Sigmoid colon (tissue), 6 donors: ENCODE measurements at regions not wholly inside any gene's neighbourhood (a gene's known extent, or its start where the extent isn't known, plus 50 kb on each side); places are given as distances from the start of the nearest gene placed in this dataset.

Experiments
- DNase-seq: peaks from one replicate; pipeline ENCODE4 v3.0.0-alpha.2; 2019
- H3K27ac ChIP-seq, 4 donors: fragments of 200-600 bp; sonication (generic); one replicate each; pipeline ENCODE4 v1.5.1; 2016 to 2019; ENCODE audit warnings: mild to moderate bottlenecking in 1 of 4
- H3K27me3 ChIP-seq, 3 donors: fragments of 200-600 bp; sonication (generic); one replicate each; pipeline ENCODE4 v1.5.1; 2019; ENCODE audit warnings: mild to moderate bottlenecking in 1 of 3
- H3K36me3 ChIP-seq, 4 donors: fragments of 200-600 bp; sonication (generic); one replicate each; pipeline ENCODE4 v1.5.1; 2016 to 2019
- H3K4me1 ChIP-seq, 4 donors: fragments of 200-600 bp; sonication (generic); one replicate each; pipeline ENCODE4 v1.5.1; 2017 to 2019
- H3K4me3 ChIP-seq, 4 donors: fragments of 200-600 bp; sonication (generic); one replicate each; pipeline ENCODE4 v1.5.1; 2017 to 2019; ENCODE audit warnings: mild to moderate bottlenecking in 2 of 4, moderate library complexity in 1 of 4
- H3K9me3 ChIP-seq, 4 donors: fragments of 200-600 bp in 3 of 4; sonication (generic) in 3 of 4; one replicate each; pipeline versions ENCODE4 v1.5.1 to v1.6.1; 2013 to 2019
- EP300 ChIP-seq, 4 donors: sonication (generic); formaldehyde crosslinking; IDR thresholded peaks; one replicate each; pipeline ENCODE4 v1.6.1; 2017; ENCODE audit warnings: antibody characterized with exemption in 4 of 4
- POLR2A ChIP-seq, 2 donors: fragments of 450-650 bp; IDR thresholded peaks; one replicate each; pipeline ENCODE4 v1.6.1; 2016; ENCODE audit warnings: antibody characterized with exemption in 2 of 2, mild to moderate bottlenecking in 2 of 2, moderate library complexity in 2 of 2
- POLR2AphosphoS5 ChIP-seq, 4 donors: sonication (generic); formaldehyde crosslinking; IDR thresholded peaks; one replicate each; pipeline ENCODE4 v1.6.1; 2017; ENCODE audit warnings: antibody characterized with exemption in 4 of 4
- WGBS, 2 donors: extraction: QIAGEN DNeasy Blood & Tissue Kit; methylation state at CpG; one replicate each; pipeline ENCODE4 v1.1.7; 2013; 5-methylcytosine and 5-hydroxymethylcytosine counted together
- intact Hi-C: fragments of 100-400 bp; cut with DNase I; formaldehyde crosslinking; loops from one replicate; pipeline ENCODE4 v1.15.1; 2023
- TF ChIP-seq, protein P1 (sequence below), 4 experiments: fragments of 450-650 bp in 3 of 4; fragments of 200-600 bp in 1 of 4; IDR thresholded peaks; one replicate each; pipeline ENCODE4 v1.5.1; 2016 to 2019; ENCODE audit warnings: antibody characterized with exemption in 4 of 4, mild to moderate bottlenecking in 3 of 4, moderate library complexity in 2 of 4
- donor health status: healthy with polysubstance abuse.
- donor health status: healthy.

DNA sequence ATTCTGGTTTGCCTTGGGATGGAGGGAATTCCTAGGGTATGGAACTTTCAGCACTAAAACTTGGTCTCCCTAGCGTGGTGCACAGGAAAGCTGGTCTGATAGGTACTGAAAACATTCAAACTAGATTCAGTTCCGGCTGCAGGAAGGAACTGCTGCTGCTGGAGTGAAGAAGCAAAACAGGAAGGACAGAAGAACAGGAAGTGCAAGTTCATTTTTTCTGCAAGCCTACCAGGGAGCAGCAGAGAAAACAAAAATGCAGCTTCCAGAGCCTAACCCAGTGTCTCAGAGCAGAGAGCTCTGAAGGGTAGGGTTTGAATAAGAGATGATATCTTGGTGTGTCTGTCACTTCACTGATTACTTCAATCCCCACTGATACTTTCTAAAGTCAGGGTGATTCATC is 165.2 kb downstream of the VRK1 start:
- no peak for DNase-seq
- Histone ChIP-seq H3K36me3 (no peaks in the 10 kb centered on the region), H3K27ac (no peak overlapping the region), H3K27me3 (no peaks in the 10 kb centered on the region), H3K4me3 (no peak overlapping the region), H3K9me3 (peaks cover 0 to 4% (median under 1%) of the 10 kb centered on the region in 4 donors), H3K4me1 (no peaks in the 10 kb centered on the region)
- intact Hi-C loops, result no loop called here
- 42 to 76% methylated on average over 2 of the region's 2 CpGs for WGBS, 2 donors
- TF ChIP-seq, protein P1, sequence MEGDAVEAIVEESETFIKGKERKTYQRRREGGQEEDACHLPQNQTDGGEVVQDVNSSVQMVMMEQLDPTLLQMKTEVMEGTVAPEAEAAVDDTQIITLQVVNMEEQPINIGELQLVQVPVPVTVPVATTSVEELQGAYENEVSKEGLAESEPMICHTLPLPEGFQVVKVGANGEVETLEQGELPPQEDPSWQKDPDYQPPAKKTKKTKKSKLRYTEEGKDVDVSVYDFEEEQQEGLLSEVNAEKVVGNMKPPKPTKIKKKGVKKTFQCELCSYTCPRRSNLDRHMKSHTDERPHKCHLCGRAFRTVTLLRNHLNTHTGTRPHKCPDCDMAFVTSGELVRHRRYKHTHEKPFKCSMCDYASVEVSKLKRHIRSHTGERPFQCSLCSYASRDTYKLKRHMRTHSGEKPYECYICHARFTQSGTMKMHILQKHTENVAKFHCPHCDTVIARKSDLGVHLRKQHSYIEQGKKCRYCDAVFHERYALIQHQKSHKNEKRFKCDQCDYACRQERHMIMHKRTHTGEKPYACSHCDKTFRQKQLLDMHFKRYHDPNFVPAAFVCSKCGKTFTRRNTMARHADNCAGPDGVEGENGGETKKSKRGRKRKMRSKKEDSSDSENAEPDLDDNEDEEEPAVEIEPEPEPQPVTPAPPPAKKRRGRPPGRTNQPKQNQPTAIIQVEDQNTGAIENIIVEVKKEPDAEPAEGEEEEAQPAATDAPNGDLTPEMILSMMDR (IDR thresholded peaks at IDR 0.05), result no peak
- no peak for TF ChIP-seq POLR2AphosphoS5 (IDR thresholded peaks at IDR 0.05)
- no peak for TF ChIP-seq EP300 (IDR thresholded peaks at IDR 0.05)
- no peak for TF ChIP-seq POLR2A (IDR thresholded peaks at IDR 0.05)

DNA sequence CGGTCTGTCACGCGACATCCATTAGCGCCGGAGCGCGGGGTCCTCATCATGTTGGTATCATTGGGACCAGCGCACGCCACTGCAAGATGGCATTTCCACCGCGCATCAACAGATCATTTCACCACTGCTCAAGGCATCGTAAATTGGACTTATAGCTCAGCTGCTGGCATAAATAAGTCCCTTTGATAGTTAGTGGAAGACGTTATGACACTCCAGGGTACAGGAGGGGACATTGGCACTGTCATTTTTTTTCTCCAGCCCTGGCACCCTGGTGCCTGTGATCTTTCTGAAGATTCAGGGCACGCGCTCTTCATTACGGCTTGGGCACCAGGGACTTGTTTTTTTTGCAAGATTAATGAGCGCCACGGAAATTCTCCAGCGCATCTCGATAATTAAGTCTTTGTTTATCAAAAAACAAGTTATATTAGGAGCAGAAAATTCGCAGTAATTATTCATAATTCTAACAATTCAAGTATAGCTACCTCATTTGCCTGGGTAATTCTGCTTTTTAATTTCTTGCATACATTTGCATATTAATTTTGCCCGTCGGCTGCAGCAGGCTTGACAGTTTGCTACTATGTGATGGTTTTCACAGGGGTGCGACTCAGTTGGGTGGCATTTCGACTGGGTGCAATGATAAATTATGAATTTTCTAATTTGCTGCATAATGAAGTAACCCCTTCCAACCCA is 167.7 kb downstream of the VRK1 start:
- no peak overlapping the region for H3K4me3 ChIP-seq
- no peaks in the 10 kb centered on the region for H3K36me3 ChIP-seq
- intact Hi-C loops, result no loop called here

GRCh38 chr14:96965885-96966595 is 168.9 kb downstream of the VRK1 start:
- TF ChIP-seq EP300 (IDR thresholded peaks at IDR 0.05) (no peak), POLR2AphosphoS5 (IDR thresholded peaks at IDR 0.05) (no peak), POLR2A (IDR thresholded peaks at IDR 0.05) (no peak)
- TF ChIP-seq, protein P1 (IDR thresholded peaks at IDR 0.05), result no peak
- Histone ChIP-seq H3K27ac (no peak overlapping the region), H3K36me3 (no peaks in the 10 kb centered on the region), H3K4me3 (no peak overlapping the region), H3K4me1 (no peaks in the 10 kb centered on the region), H3K27me3 (no peaks in the 10 kb centered on the region), H3K9me3 (peaks cover 0 to 1% (median 0%) of the 10 kb centered on the region in 4 donors)
- WGBS, 2 donors, result 83 to 85% methylated on average over 11 of the region's 11 CpGs
- no peak for DNase-seq
- intact Hi-C loops, result no loop called here

More for the DNA sequence above, 167.7 kb downstream of the VRK1 start:
- WGBS, 2 donors, result 95 to 96% methylated on average over 25 of the region's 25 CpGs
- no peak overlapping the region for H3K27ac ChIP-seq
- no peak for DNase-seq
- peaks cover 0 to 4% (median under 1%) of the 10 kb centered on the region in 4 donors for H3K9me3 ChIP-seq
- H3K27me3 ChIP-seq, result no peaks in the 10 kb centered on the region
- H3K4me1 ChIP-seq, result no peaks in the 10 kb centered on the region
- TF ChIP-seq EP300 (IDR thresholded peaks at IDR 0.05) (no peak), POLR2AphosphoS5 (IDR thresholded peaks at IDR 0.05) (no peak), POLR2A (IDR thresholded peaks at IDR 0.05) (no peak)

DNA sequence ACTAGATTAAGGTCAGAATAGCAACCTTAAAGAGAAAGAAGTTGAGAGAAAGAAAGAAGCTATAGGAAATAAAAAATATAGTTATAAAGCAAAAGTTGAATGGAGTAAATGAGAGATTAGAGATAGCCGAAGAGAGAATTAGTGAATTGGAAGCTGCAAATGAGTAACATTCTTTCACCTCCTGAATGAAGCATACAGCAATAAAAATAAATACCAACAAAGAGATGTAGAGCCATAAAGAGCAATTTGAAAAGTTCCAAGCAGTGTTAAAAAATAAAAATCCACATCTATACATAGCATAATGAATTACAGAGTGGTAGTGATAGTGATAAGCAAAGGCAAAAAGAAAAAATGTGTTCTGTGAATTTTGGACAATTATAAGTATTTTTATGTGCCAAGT is 177.9 kb downstream of the VRK1 start:
- Histone ChIP-seq H3K27me3 (no peaks in the 10 kb centered on the region), H3K27ac (no peak overlapping the region), H3K4me1 (no peaks in the 10 kb centered on the region), H3K4me3 (no peak overlapping the region), H3K9me3 (peaks cover 0 to 10% (median 6%) of the 10 kb centered on the region in 4 donors), H3K36me3 (no peaks in the 10 kb centered on the region)
- DNase-seq, result no peak
- 94 to 99% methylated on average over 1 of the region's 1 CpG for WGBS, 2 donors
- intact Hi-C loops, result no loop called here
- TF ChIP-seq POLR2AphosphoS5 (IDR thresholded peaks at IDR 0.05), result no peak
- TF ChIP-seq EP300 (IDR thresholded peaks at IDR 0.05), result no peak
- TF ChIP-seq, protein P1 (IDR thresholded peaks at IDR 0.05), result no peak
- no peak for TF ChIP-seq POLR2A (IDR thresholded peaks at IDR 0.05)

DNA sequence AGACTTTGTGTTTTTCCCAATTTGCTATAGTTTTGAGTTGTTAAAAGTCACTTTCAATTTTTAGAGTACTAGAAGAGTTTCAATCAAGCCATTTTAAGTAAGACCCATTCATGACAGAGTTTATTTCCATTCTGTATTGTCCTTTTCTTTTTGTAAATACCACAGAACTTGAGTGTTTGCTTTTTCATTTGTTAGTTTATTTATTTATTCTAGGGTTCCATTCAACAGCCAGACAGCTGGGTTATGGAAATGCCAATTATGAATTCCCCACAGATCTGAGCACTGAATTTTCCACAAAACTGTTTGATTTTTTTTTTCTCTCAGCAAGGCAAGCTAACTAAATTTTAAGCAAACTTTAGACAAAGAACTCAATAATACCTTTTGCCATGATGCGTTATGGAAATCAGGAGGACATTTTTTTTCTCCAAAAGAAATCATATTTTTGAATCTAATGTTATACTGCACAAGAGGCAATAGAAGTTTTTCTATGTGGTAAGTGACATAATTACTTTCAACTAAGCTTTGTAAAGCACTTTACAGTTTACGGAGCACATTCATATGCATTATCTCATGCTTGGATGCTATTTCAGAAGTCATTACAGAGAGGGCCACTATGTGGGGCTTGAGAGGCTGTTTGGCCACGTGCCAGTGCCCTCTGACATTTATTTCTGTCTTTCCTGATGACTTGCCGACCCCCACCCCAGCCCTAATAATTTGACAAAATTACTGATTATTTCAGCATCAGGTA is 181.5 kb downstream of the VRK1 start:
- no peak for DNase-seq
- no peaks in the 10 kb centered on the region for H3K36me3 ChIP-seq
- no peaks in the 10 kb centered on the region for H3K27me3 ChIP-seq
- H3K4me1 ChIP-seq, result no peaks in the 10 kb centered on the region
- TF ChIP-seq, protein P1 (IDR thresholded peaks at IDR 0.05), result no peak
- TF ChIP-seq POLR2A (IDR thresholded peaks at IDR 0.05), result no peak
- no peak for TF ChIP-seq POLR2AphosphoS5 (IDR thresholded peaks at IDR 0.05)
- WGBS, 2 donors, result 51 to 61% methylated on average over 4 of the region's 4 CpGs
- no peak overlapping the region for H3K27ac ChIP-seq
- peaks cover 0 to 10% (median 6%) of the 10 kb centered on the region in 4 donors for H3K9me3 ChIP-seq
- intact Hi-C loops, result no loop called here
- H3K4me3 ChIP-seq, result no peak overlapping the region
